ENCODE measurements at regions not wholly inside any gene's neighbourhood (a gene's known extent, or its start where the extent isn't known, plus 50 kb on each side); places are given as distances from the start of the nearest gene placed in this dataset.

DNA sequence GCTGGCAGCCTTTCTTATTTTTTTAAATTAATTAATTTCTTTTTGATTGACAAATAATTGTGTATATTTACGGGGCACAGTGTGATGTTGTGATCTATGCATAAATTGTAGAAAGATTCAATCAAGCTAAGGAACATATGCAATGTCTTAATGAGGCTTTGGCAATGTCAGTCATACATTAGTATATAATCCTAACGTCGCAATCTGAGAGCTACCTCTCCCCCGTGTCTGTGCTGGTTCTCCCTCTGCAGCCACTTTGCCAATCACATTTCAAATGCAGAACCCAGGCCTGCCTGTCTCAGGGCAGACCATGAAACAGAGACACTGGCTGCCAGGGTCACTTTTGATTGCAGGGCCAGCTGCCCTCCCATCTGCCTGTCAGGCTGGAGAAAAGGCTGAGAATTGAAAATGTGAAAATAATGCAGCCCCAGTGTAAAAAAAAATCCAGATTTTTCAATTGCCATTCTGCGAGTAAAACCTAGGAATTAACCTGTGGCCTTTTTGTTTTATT, 56.3 kb downstream of the SLC24A2 start:
- Histone ChIP-seq H3K4me1 (replicated peaks in 1 of 2) (no peaks in the 10 kb centered on the region), H3K4me3 (no peak overlapping the region), H3K9me3 (replicated peaks in 1 of 3) (no peaks in the 10 kb centered on the region), H3K27me3 (no peaks in the 10 kb centered on the region), H3K36me3 (replicated peaks in 1 of 2) (no peaks in the 10 kb centered on the region), H3K27ac (no peak overlapping the region)
- WGBS, 4 donors, result 62 to 66% (median 64%) methylated on average over 5 of the region's 5 CpGs
- intact Hi-C loops (cut with DNase I), result no loop called here
- TF ChIP-seq, protein P1, sequence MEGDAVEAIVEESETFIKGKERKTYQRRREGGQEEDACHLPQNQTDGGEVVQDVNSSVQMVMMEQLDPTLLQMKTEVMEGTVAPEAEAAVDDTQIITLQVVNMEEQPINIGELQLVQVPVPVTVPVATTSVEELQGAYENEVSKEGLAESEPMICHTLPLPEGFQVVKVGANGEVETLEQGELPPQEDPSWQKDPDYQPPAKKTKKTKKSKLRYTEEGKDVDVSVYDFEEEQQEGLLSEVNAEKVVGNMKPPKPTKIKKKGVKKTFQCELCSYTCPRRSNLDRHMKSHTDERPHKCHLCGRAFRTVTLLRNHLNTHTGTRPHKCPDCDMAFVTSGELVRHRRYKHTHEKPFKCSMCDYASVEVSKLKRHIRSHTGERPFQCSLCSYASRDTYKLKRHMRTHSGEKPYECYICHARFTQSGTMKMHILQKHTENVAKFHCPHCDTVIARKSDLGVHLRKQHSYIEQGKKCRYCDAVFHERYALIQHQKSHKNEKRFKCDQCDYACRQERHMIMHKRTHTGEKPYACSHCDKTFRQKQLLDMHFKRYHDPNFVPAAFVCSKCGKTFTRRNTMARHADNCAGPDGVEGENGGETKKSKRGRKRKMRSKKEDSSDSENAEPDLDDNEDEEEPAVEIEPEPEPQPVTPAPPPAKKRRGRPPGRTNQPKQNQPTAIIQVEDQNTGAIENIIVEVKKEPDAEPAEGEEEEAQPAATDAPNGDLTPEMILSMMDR (IDR thresholded peaks at IDR 0.05), result no peak
- TF ChIP-seq POLR2A (IDR thresholded peaks at IDR 0.05), result no peak
- no peak for DNase-seq

DNA sequence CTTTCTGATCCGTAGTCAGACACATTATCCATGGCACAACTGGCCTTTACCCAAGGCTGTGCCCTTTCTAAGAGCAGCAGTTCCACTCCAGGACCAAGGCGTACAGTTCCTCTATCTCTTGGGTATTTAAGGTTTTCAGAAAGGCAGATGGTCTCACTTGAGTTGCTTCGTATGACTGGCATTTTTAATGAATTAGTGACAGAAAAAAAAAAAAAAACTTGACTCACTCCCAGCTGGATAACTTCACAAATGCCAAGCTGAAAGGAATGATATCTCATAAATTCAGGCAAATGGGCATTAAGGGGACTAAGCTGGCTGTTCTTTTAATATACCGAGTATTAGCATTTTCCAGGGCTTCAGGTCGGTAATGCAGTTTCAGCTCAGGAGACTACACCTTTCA, 60.7 kb downstream of the SLC24A2 start:
- 53 to 65% (median 60%) methylated on average over 5 of the region's 5 CpGs for WGBS, 4 donors
- Histone ChIP-seq H3K4me3 (no peak overlapping the region), H3K36me3 (replicated peaks in 1 of 2) (no peaks in the 10 kb centered on the region), H3K4me1 (replicated peaks in 1 of 2) (no peaks in the 10 kb centered on the region), H3K27ac (no peak overlapping the region), H3K9me3 (replicated peaks in 1 of 3) (no peaks in the 10 kb centered on the region), H3K27me3 (no peaks in the 10 kb centered on the region)
- intact Hi-C loops (cut with DNase I), result no loop called here
- TF ChIP-seq, protein P1 (IDR thresholded peaks at IDR 0.05), result no peak
- no peak for TF ChIP-seq POLR2A (IDR thresholded peaks at IDR 0.05)
- no peak for DNase-seq

DNA sequence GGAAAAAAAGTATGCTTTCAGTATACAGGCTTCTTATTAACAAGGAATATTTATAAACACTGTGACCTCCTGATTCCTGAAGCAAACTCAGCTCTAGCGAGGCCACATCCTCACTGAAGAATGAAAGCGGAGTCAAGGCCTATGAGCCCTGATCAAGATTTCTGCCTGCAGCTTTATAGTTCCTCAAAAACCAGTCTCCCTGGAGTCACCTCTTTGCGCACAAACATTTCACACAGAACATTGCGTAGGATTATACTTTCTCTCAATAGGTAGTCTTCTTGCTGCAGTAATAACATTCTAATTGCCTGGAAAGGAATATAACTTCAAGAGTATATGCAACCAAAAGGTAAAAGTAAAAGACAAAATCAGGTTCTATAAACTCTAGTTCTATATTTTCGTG, 62.9 kb downstream of the SLC24A2 start:
- Histone ChIP-seq H3K27me3 (no peaks in the 10 kb centered on the region), H3K4me3 (no peak overlapping the region), H3K36me3 (replicated peaks in 1 of 2) (no peaks in the 10 kb centered on the region), H3K27ac (no peak overlapping the region), H3K4me1 (replicated peaks in 1 of 2) (no peaks in the 10 kb centered on the region), H3K9me3 (replicated peaks in 1 of 3) (no peaks in the 10 kb centered on the region)
- intact Hi-C loops (cut with DNase I), result no loop called here
- no peak for DNase-seq
- TF ChIP-seq, protein P1 (IDR thresholded peaks at IDR 0.05), result no peak
- no peak for TF ChIP-seq POLR2A (IDR thresholded peaks at IDR 0.05)
- 74 to 88% (median 80%) methylated on average over 5 of the region's 5 CpGs for WGBS, 4 donors

DNA sequence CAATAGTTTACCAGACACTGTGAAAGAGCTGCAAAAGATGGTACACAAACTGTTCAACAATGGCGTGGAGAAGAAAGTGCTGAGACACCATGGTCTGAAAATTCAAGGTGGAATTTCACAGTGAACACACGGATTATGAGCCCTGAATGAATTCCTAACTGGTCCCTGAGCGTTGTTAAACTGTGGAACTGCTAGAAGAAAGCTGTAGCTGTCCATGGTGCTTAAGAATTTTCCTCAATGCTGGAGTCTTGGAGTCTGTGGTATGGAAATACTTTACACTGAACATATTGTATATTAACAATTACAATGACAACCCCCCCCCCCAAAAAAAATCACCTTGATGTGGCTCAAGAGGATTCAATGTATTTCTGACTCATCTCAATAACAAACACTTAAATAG, 68.5 kb downstream of the SLC24A2 start:
- peak in 2 of 7 donors; percentile 8 to 14 for DNase-seq
- no peaks in the 10 kb centered on the region for H3K9me3 ChIP-seq (replicated peaks in 1 of 3)
- 5 to 26% (median 16%) methylated on average over 3 of the region's 3 CpGs for WGBS, 4 donors
- no peaks in the 10 kb centered on the region for H3K36me3 ChIP-seq (replicated peaks in 1 of 2)
- H3K4me3 ChIP-seq, result no peak overlapping the region
- H3K4me1 ChIP-seq (replicated peaks in 1 of 2), result no peaks in the 10 kb centered on the region
- H3K27me3 ChIP-seq, result no peaks in the 10 kb centered on the region
- TF ChIP-seq, protein P1 (IDR thresholded peaks at IDR 0.05), result no peak
- no peak for TF ChIP-seq POLR2A (IDR thresholded peaks at IDR 0.05)
- intact Hi-C loops (cut with DNase I), result no loop called here
- H3K27ac ChIP-seq, result no peak overlapping the region
